ENCODE measurements at regions not wholly inside any gene's neighbourhood (a gene's known extent, or its start where the extent isn't known, plus 50 kb on each side); places are given as distances from the start of the nearest gene placed in this dataset.

- peak in 3 of 51 donors; percentile 15 to 33 (median 32) for DNase-seq
These were observed 293.6 kb downstream of the SOX11 start for GRCh38 chr2:5985536-5986385.

DNA sequence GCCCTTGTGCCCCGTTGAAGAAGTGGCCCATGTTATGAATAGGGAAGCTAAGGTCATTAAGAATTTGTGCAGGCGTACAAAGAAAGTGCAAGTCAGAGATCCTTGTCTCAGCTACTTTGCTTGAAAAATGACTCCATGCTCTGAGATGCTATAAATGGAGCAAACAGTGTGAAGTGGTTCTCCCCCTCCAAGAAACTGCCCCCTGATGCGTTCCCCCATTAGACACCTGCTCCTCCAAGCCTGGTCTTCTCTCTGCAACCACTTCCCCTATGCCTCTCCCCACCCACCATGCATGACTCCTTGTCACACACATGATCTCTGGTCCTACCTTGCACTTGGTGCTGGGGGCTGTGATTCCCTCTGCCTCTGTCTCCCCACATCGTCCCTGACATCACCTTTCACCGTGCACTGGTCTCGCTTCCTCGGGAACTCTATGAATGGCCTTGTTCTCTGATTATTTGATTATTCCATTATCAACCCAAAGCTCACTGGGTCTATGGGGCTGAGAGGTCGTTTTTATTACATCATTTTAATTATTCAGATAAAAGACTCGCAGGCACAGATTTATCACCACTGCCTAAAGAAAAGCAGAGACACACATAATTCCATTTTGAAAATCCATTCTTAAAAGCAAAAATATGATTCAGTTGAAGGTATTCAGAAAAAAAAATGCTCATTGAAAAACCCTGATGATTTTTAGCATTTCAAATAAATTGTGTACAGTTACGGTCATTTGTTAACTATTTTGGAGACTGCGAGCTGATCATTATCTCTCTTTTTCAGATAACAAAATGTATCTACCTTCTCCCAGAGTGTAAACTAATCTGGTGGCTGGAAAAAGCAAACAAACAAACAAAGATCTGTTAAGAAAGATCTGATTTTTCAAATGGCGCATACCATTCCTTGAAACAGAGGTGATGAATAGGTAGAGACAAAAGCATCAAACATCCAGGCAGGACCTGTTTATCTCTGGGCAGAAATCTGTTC is 294.9 kb downstream of the SOX11 start:
- DNase-seq, result no peak

GRCh38 chr2:5988120-5988519 is 295.9 kb downstream of the SOX11 start:
- no peak for DNase-seq

GRCh38 chr2:5990086-5990485 is 297.9 kb downstream of the SOX11 start:
- no peak for DNase-seq

GRCh38 chr2:5991305-5991968 is 299.3 kb downstream of the SOX11 start:
- DNase-seq, result peak in 1 of 51 donors; percentile 12

DNA sequence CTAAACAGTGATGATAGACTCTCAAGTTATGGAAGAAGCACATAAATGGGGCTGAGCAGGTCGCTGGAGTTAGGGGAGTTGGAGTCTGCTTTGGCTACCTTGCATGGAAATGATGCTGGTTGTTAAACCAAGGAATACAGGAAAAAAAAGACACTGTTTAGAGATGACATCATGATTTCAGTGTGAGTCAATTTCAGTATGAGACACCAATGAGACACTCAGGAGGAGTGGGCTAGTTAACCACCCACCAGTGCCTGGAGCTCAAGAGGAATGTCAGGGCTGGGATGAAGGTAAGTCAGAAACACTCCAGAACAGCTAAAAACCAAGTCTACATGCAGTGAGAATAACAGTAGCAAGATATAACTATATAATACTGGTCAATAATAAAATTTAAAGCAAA is 303.6 kb downstream of the SOX11 start:
- no peak for DNase-seq

- no peak for DNase-seq
These were observed 316.0 kb downstream of the SOX11 start for GRCh38 chr2:6008186-6008585.

- DNase-seq, result no peak
These were observed 316.5 kb downstream of the SOX11 start for GRCh38 chr2:6008726-6009125.

DNA sequence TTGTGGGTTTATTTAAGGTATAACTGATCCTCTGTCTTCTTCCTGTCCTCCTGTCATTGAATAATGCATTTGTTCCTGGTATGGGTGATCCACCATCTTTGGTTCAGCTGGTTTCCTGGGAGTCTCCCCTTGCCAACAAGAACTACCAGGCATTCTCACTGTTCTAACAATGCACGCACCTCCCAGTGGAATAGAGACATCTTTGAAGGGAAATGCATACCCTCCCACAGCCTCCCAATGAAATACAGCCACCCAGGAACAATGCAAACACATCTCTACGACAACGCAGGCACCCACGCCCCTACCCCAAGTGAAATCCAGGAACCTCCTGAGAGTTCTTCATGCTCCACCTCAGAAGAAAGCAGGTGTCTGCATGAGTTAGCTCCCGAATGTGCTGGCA is 318.0 kb downstream of the SOX11 start:
- DNase-seq, result no peak

DNA sequence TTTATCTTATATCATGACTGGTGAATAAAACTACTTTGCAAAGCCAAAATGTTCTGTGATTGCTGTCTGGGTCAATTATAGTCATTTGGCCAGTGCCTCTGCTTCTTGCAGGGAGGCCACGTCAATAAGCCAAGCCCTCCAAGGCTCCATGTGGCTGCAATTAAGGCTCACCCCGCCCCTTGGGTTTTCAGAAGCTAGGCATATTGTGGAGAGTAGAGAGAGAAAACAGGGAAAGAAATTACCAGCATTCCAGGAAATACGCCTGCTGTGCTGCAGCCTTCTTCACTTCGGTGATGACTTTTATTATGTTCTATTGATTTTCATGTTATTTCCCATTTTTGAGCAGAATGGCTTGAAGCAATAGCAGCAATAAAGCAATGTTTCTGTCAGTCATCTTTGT is 319.7 kb downstream of the SOX11 start:
- no peak for DNase-seq

- DNase-seq, result no peak
These were observed 325.6 kb downstream of the SOX11 start for GRCh38 chr2:6017736-6018286.

GRCh38 chr2:6024229-6024628 is 332.0 kb downstream of the SOX11 start:
- no peak for DNase-seq

DNA sequence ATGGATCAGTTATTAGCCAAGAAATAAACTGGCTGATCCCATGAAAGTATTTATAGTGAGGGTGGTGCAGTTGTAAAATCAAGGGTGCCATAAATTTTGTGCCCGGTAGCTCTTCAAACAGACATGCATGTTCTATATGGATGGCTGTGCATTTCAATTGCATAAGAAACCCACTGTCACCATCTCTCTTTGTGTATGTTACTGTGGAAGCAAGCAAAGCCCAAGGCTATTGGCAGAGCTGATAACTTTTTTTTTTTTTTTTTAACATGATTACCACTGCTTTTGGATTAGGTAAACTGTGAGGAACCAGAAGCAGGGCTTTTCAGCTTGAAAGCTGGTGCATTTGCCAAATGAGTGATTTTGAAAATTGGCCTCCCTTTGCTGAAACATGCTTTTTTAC is 332.6 kb downstream of the SOX11 start:
- DNase-seq, result no peak

DNA sequence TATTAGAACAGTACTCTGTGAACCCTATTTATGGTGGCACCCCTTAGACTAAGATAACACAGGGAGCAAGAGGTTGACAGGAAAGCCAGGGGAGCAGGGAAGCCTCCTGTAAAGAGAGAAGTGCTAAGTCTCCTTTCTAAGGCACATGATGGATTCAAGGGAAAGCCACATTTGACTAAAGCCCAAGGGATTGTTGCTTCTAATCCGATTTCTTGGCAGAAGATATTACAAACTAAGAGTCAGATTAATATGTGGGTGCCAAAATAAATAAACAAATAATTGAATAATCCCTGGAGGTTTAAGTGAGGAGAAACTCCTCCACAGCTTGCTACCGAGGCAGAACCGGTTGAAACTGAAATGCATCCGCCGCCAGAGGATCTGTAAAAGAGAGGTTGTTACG is 333.2 kb downstream of the SOX11 start:
- DNase-seq, result no peak

DNA sequence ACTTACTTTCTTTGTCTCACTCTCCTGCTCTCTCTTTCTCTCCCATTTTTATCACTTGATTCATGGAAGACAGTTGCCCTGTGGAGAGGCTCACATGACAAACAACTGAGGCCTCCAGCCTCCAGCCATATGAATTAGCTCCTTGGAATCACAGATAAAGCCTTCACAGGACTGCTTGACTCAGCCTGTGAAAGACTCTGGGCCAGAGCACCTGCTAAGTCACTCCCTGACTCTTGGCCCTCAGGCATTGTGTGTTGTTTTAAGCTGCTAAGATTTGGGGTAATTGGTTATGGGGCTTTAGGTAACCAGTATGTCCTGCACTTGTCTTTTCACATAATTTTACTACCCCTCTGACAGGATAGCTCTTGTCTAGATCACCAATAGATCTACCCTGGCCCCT is 334.9 kb downstream of the SOX11 start:
- no peak for DNase-seq

DNA sequence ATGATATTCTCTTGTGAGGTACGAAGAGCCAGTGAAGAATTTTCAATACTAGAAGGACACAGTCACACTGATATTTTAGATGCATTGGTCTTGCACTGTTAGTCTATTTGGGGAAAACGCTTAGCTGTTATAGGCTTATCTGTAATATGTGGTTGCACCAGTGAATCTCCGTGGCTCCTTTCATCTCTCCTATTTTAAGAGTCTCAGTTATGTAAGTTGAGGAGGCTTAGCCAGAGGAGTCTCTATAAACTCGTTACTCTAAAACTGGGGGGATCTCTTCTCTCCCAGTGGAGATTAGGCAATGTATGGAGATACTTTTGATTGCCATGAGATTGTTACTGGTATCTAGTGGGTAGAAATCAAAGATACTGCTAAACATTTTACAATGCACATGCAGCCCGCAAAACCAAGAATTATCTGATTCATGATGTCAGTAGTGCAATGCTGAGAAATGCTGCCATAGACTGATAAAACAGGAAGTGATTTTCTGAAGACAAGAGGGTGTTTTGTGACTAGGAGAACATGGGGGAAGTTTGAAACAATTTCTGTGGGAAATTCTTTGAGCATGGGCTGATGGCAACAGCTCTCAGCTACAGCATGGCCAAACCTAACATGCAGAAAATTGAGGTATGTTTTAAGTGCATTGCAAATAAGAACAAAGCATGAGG is 339.1 kb downstream of the SOX11 start:
- DNase-seq, result no peak

GRCh38 chr2:6036211-6036610 is 344.0 kb downstream of the SOX11 start:
- DNase-seq, result no peak

DNA sequence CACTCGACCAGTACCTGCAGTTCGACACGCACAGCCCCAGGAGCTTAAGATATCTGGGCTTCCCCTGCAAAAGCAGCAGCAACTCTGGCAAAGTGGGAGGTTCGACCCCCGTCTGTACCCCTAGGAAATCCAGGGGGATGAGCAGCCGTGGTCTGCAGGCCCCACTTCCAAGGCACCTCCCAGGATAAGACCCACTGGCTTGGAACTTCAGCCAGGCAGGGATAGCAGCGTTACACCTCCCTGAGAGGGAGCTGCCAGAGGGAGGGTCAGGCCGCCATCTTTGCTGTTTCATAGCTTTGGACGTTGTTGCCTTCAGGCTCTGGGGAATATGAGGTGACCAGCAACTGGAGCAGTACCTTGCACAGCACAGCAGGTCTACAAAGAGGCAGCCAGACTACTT is 351.1 kb downstream of the SOX11 start:
- no peak for DNase-seq

GRCh38 chr2:6052649-6053048 is 360.5 kb downstream of the SOX11 start:
- DNase-seq, result no peak

DNA sequence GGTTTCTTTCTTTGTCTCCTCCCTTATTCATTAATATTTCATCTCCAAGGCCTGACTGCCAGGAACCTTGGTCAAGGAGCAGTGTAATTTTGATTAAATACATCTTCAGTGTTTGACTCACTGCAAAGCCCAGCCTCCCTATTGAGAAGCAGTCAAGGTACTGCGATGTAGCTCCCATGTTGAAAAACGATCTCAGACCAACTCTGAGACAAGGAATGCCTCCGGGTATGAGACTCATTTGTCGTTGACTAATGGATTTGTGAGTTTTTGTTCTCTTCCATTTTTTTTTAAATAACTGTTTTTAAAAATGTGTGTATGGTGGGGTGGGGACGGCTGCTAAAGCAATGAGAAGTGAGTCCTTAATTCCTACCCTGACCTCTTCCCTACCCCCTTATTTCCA is 361.6 kb downstream of the SOX11 start:
- DNase-seq, result no peak

GRCh38 chr2:6054161-6054671 is 362.0 kb downstream of the SOX11 start:
- no peak for DNase-seq

Data from hypothalamus (tissue), 51 donors.